Transverse colon (tissue), 3 donors: ENCODE measurements at regions not wholly inside any gene's neighbourhood (a gene's known extent, or its start where the extent isn't known, plus 50 kb on each side); places are given as distances from the start of the nearest gene placed in this dataset.

Experiments used
- CTCF ChIP-seq, 5 experiments: fragments of 200-600 bp in 3 of 5; fragments of 450-650 bp in 2 of 5; sonication (generic) in 3 of 5; IDR thresholded peaks; 1 replicate in 2 of 5; 2 replicates in 3 of 5; pipeline ENCODE4 v1.5.1; 2016 to 2017; ENCODE audit warnings: antibody characterized with exemption in 5 of 5, inconsistent platforms in 3 of 5, mild to moderate bottlenecking in 2 of 5, moderate library complexity in 1 of 5
- POLR2A ChIP-seq: fragments of 450-650 bp; IDR thresholded peaks from one replicate; pipeline ENCODE4 v1.6.1; 2016; ENCODE audit warnings: antibody characterized with exemption, mild to moderate bottlenecking, moderate library complexity

- no peak for TF ChIP-seq CTCF (IDR thresholded peaks at IDR 0.05)
- no peak for TF ChIP-seq POLR2A
Observed at GRCh38 chr16:25493136-25493811, 198.5 kb upstream of the HS3ST4 start.
